GM12891 (cell line): ENCODE measurements at regions not wholly inside any gene's neighbourhood (a gene's known extent, or its start where the extent isn't known, plus 50 kb on each side); places are given as distances from the start of the nearest gene placed in this dataset.

Experiments used
- POLR2A ChIP-seq: IDR thresholded peaks from 2 replicates; pipeline ENCODE4 v1.6.1; 2011; ENCODE audit warnings: low read depth, low read length, control low read depth
- POLR2AphosphoS5 ChIP-seq: IDR thresholded peaks from 2 replicates; pipeline ENCODE4 v1.6.1; 2011; ENCODE audit warnings: low read depth, low read length, control low read depth
- SPI1 ChIP-seq: IDR thresholded peaks from 2 replicates; pipeline ENCODE4 v1.6.1; 2011; ENCODE audit warnings: low read depth, low read length, control low read depth
- TAF1 ChIP-seq: IDR thresholded peaks from 2 replicates; pipeline ENCODE4 v1.6.1; 2011; ENCODE audit warnings: low read depth, low read length, control low read depth

- TF ChIP-seq POLR2A (no peak), POLR2AphosphoS5 (no peak), SPI1 (no peak), TAF1 (no peak)
Observed at GRCh38 chr13:29706923-29707322, 111.4 kb upstream of the SLC7A1 start.
